SK-N-SH treated with all-trans-retinoic acid at 6 μM for 48 hours (cell line): ENCODE measurements at regions not wholly inside any gene's neighbourhood (a gene's known extent, or its start where the extent isn't known, plus 50 kb on each side); places are given as distances from the start of the nearest gene placed in this dataset.

Experiments
- BACH2 ChIP-seq: fragments of 250-450 bp; sonication (Bioruptor Pico); IDR thresholded peaks from 2 replicates; pipeline ENCODE4 v1.9.0; 2021; ENCODE audit warnings: mild to moderate bottlenecking, borderline replicate concordance
- CREB5 ChIP-seq: fragments of 250-450 bp; sonication (Bioruptor Pico); IDR thresholded peaks from 2 replicates; pipeline ENCODE4 v1.5.1; 2020; ENCODE audit warnings: low read depth, mild to moderate bottlenecking, moderate library complexity
- CSDC2 ChIP-seq: fragments of 250-450 bp; sonication (Bioruptor Pico); IDR thresholded peaks from 2 replicates; pipeline ENCODE4 v1.5.0; 2020; ENCODE audit warnings: mild to moderate bottlenecking, moderate library complexity
- GLIS3 ChIP-seq: fragments of 250-450 bp; sonication (Bioruptor Pico); IDR thresholded peaks from 2 replicates; pipeline ENCODE4 v1.5.0; 2020; ENCODE audit warnings: mild to moderate bottlenecking, moderate library complexity
- PATZ1 ChIP-seq: fragments of 250-450 bp; sonication (Bioruptor Pico); IDR thresholded peaks from 2 replicates; pipeline ENCODE4 v1.8.0; 2020; ENCODE audit warnings: mild to moderate bottlenecking, moderate library complexity, borderline replicate concordance
- POU6F1 ChIP-seq: fragments of 250-450 bp; sonication (Bioruptor Pico); IDR thresholded peaks from 2 replicates; pipeline ENCODE4 v1.8.0; 2021; ENCODE audit warnings: low read depth, mild to moderate bottlenecking, moderate library complexity, borderline replicate concordance
- PPARA ChIP-seq: fragments of 250-450 bp; sonication (Bioruptor Pico); IDR thresholded peaks from 2 replicates; pipeline ENCODE4 v1.5.0; 2020; ENCODE audit warnings: mild to moderate bottlenecking, borderline replicate concordance
- RARB ChIP-seq: fragments of 250-450 bp; sonication (Bioruptor Pico); IDR thresholded peaks from 2 replicates; pipeline ENCODE4 v1.8.0; 2021; ENCODE audit warnings: mild to moderate bottlenecking, moderate library complexity
- ZC3H10 ChIP-seq: fragments of 250-450 bp; sonication (Bioruptor Pico); IDR thresholded peaks from 2 replicates; pipeline ENCODE4 v1.5.1; 2021; ENCODE audit warnings: mild to moderate bottlenecking, moderate library complexity
- ZFP3 ChIP-seq: fragments of 250-450 bp; sonication (Bioruptor Pico); IDR thresholded peaks from 2 replicates; pipeline ENCODE4 v1.5.0; 2020; ENCODE audit warnings: mild to moderate bottlenecking, moderate library complexity
- ZFP30 ChIP-seq: fragments of 450-650 bp; formaldehyde crosslinking; IDR thresholded peaks from 2 replicates; pipeline ENCODE4 v1.5.0; 2022; ENCODE audit warnings: mild to moderate bottlenecking, moderate library complexity
- ZNF8 ChIP-seq: fragments of 450-650 bp; formaldehyde crosslinking; IDR thresholded peaks from 2 replicates; pipeline ENCODE4 v1.5.0; 2020; ENCODE audit warnings: mild to moderate bottlenecking, moderate library complexity

DNA sequence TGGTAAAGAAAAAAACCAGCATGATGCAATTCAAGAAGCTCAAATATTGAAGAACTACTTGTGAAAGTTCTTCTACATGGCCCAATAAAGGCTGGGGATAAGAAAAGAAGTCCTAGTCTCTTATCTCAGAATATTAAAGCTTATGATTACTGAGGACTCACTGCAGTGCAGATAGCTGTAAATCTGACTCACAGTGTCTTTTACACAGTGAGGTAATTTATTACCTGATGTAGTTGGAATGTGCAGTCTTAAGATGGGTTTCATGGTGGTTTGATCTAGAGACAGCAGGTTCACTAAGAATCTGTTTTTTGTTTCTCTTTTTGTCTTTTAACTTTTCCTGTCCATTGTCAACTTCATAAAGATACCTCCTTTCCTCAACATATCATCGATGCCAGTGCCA is 484.0 kb upstream of the MAP2 start:
- TF ChIP-seq PATZ1 (no peak), ZFP3 (CRISPR knock-in tag) (no peak), RARB (CRISPR knock-in tag) (no peak), ZFP30 (CRISPR knock-in tag) (no peak), ZC3H10 (CRISPR knock-in tag) (no peak), POU6F1 (CRISPR knock-in tag) (no peak), PPARA (CRISPR knock-in tag) (no peak), CREB5 (CRISPR knock-in tag) (no peak), GLIS3 (CRISPR knock-in tag) (no peak), BACH2 (CRISPR knock-in tag) (no peak), ZNF8 (CRISPR knock-in tag) (no peak), CSDC2 (CRISPR knock-in tag) (no peak)
